SIG-M5 (cell line): ENCODE measurements at regions not wholly inside any gene's neighbourhood (a gene's known extent, or its start where the extent isn't known, plus 50 kb on each side); places are given as distances from the start of the nearest gene placed in this dataset.
"Not testable (repeated sequence)": the region's sequence is repeated elsewhere in the genome, so short reads cannot be mapped to it uniquely, and the experiment has no call there.

Experiments
- DNase-seq: peaks from one replicate; lab custom pipeline; 2025; lab: John Stamatoyannopoulos, UW

- no peak for DNase-seq
Observed at GRCh38 chr5:116773926-116774325, 199.3 kb upstream of the SEMA6A start.

- DNase-seq: no peak
Observed at GRCh38 chr5:116772806-116773205, 198.2 kb upstream of the SEMA6A start.

GRCh38 chr5:116772152-116772501, 197.5 kb upstream of the SEMA6A start:
- no peak for DNase-seq

GRCh38 chr5:116771466-116772151, 197.0 kb upstream of the SEMA6A start:
- DNase-seq: no peak

- DNase-seq: not testable (repeated sequence)
Observed at GRCh38 chr5:116769953-116770352, 195.3 kb upstream of the SEMA6A start.

GRCh38 chr5:116769470-116769869, 194.8 kb upstream of the SEMA6A start:
- DNase-seq: no peak

GRCh38 chr5:116766470-116766947, 191.9 kb upstream of the SEMA6A start:
- no peak for DNase-seq

GRCh38 chr5:116765441-116765840, 190.8 kb upstream of the SEMA6A start:
- no peak for DNase-seq

GRCh38 chr5:116764941-116765340, 190.3 kb upstream of the SEMA6A start:
- DNase-seq: no peak

- DNase-seq: no peak
Observed at GRCh38 chr5:116763987-116764866, 189.6 kb upstream of the SEMA6A start.

GRCh38 chr5:116759860-116760640, 185.4 kb upstream of the SEMA6A start:
- DNase-seq: no peak

GRCh38 chr5:116757326-116757725, 182.7 kb upstream of the SEMA6A start:
- no peak for DNase-seq

- no peak for DNase-seq
Observed at GRCh38 chr5:116756531-116756930, 181.9 kb upstream of the SEMA6A start.

- no peak for DNase-seq
Observed at GRCh38 chr5:116754556-116754955, 179.9 kb upstream of the SEMA6A start.

- DNase-seq: no peak
Observed at GRCh38 chr5:116751684-116752083, 177.1 kb upstream of the SEMA6A start.

- no peak for DNase-seq
Observed at GRCh38 chr5:116750631-116751580, 176.3 kb upstream of the SEMA6A start.

GRCh38 chr5:116747881-116748280, 173.3 kb upstream of the SEMA6A start:
- DNase-seq: no peak

- DNase-seq: no peak
Observed at GRCh38 chr5:116746668-116747067, 172.0 kb upstream of the SEMA6A start.

- no peak for DNase-seq
Observed at GRCh38 chr5:116740771-116741170, 166.1 kb upstream of the SEMA6A start.

GRCh38 chr5:116739571-116739970, 164.9 kb upstream of the SEMA6A start:
- no peak for DNase-seq

- DNase-seq: no peak
Observed at GRCh38 chr5:116738615-116739261, 164.1 kb upstream of the SEMA6A start.
